HCT116 (cell line): ENCODE measurements at regions not wholly inside any gene's neighbourhood (a gene's known extent, or its start where the extent isn't known, plus 50 kb on each side); places are given as distances from the start of the nearest gene placed in this dataset.

Source experiments
- CEBPB ChIP-seq: IDR thresholded peaks from 2 replicates; pipeline ENCODE4 v1.6.1; 2012; ENCODE audit warnings: low read depth
- CTCF ChIP-seq, 3 experiments: fragments of 200-600 bp in 1 of 3; sonication (generic) in 1 of 3; IDR thresholded peaks in 2 of 3; conservative IDR thresholded peaks in 1 of 3; 2 replicates each; pipeline ENCODE4 v1.5.1; 2012 to 2017; ENCODE audit warnings: low read depth in 2 of 3, low read length in 2 of 3, antibody characterized with exemption in 1 of 3, borderline replicate concordance in 1 of 3, control low read depth in 1 of 3, mild to moderate bottlenecking in 1 of 3, mixed read lengths in 1 of 3, mixed run types in 1 of 3, moderate library complexity in 1 of 3; ENCODE audit not compliant: insufficient read depth in 1 of 3
- EZH2 ChIP-seq: fragments of 200-600 bp; sonication (generic); IDR thresholded peaks from 2 replicates; pipeline ENCODE4 v1.6.1; 2017; ENCODE audit warnings: antibody characterized with exemption, mixed run types
- POLR2A ChIP-seq: IDR thresholded peaks from 2 replicates; pipeline ENCODE4 v1.7.0; 2011; ENCODE audit warnings: borderline replicate concordance; ENCODE audit not compliant: insufficient read depth, insufficient read length; ENCODE audit errors: extremely low read depth
- POLR2AphosphoS5 ChIP-seq: IDR thresholded peaks from 2 replicates; pipeline ENCODE4 v1.6.1; 2011; ENCODE audit warnings: mild to moderate bottlenecking, low read depth, low read length, moderate library complexity
- REST ChIP-seq: IDR thresholded peaks from 2 replicates; pipeline ENCODE4 v1.6.1; 2012; ENCODE audit warnings: low read depth
- TCF7L2 ChIP-seq: IDR thresholded peaks from 2 replicates; pipeline ENCODE4 v1.7.0; 2011; ENCODE audit warnings: borderline replicate concordance, inconsistent platforms; ENCODE audit not compliant: insufficient read depth, insufficient read length; ENCODE audit errors: extremely low read depth

- TF ChIP-seq CTCF (IDR thresholded peaks at IDR 0.05 in 2 of 3, conservative IDR thresholded peaks at IDR 0.05 in 1 of 3; ENCODE audit: borderline replicate concordance in 1 of 3, insufficient read depth in 1 of 3, low read depth in 2 of 3, low read length in 2 of 3) (no peak), EZH2 (no peak), REST (no peak), POLR2A (no peak), TCF7L2 (no peak), CEBPB (no peak), POLR2AphosphoS5 (no peak)
These were observed 149.3 kb upstream of the SLC4A4 start for GRCh38 chr4:71189471-71189870.
